ENCODE measurements at regions not wholly inside any gene's neighbourhood (a gene's known extent, or its start where the extent isn't known, plus 50 kb on each side); places are given as distances from the start of the nearest gene placed in this dataset.

DNA sequence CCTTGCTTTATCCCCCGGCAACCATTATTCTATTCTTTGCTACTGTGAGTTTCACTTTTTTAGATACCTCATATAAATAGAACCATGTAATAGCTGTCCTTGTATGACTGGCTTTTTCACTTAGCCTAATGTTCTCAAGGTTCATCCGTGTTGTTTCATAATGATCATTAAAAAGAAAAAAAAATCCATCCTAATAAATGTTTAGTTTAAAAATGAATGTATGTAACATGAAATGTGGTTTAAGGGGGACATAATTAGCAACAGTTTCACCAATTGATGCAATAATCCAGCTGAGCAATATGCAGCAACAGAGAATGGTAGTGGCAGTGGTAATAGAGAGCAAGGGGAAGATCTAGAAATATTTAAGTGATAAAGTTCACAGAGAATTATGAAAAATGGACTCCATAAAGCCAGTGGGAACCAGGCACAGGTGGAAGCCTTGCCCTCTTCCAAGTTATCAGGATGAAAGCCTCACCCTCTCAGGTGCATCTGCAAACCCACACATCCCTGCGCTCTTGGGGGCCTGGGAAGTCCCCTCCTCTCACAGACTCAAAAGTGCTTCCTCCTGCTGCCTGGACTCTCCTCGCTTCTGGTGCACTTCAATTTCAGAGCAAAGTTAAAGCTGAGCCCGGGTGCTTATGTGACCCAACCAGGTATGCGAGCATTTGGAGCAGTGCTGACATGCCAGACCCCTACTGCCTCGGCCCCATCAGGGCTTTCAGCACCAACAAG lies 1403.3 kb upstream of the SLC39A10 start:
- H3K4me3 ChIP-seq (ENCODE audit: low read depth, low read length): no peak overlapping the region
- no peak for DNase-seq (ENCODE audit: low read depth)
- TF ChIP-seq, protein P1, sequence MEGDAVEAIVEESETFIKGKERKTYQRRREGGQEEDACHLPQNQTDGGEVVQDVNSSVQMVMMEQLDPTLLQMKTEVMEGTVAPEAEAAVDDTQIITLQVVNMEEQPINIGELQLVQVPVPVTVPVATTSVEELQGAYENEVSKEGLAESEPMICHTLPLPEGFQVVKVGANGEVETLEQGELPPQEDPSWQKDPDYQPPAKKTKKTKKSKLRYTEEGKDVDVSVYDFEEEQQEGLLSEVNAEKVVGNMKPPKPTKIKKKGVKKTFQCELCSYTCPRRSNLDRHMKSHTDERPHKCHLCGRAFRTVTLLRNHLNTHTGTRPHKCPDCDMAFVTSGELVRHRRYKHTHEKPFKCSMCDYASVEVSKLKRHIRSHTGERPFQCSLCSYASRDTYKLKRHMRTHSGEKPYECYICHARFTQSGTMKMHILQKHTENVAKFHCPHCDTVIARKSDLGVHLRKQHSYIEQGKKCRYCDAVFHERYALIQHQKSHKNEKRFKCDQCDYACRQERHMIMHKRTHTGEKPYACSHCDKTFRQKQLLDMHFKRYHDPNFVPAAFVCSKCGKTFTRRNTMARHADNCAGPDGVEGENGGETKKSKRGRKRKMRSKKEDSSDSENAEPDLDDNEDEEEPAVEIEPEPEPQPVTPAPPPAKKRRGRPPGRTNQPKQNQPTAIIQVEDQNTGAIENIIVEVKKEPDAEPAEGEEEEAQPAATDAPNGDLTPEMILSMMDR (IDR thresholded peaks at IDR 0.05; ENCODE audit: insufficient read depth, low read depth, low read length): no peak

DNA sequence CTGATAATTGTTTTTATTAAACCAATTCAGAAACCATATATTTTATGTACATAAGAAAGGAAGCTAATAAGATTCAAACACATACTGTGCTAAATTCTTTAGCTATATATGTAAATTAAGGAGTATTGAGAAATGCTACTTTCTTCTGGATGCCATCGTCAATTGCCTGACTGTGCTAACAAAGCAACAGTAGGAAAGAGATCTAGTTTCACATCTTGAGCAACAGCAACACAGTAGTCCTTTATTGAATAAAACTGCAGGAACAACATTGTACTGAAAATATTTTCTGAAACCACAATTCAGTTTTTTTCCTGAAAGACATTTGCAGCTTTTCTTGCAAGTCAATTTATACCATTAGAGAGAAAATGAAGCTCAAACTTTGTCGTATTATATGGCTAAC lies 1404.9 kb upstream of the SLC39A10 start:
- TF ChIP-seq, protein P1 (IDR thresholded peaks at IDR 0.05; ENCODE audit: insufficient read depth, low read depth, low read length): no peak
- DNase-seq (ENCODE audit: low read depth): peak; percentile 0

DNA sequence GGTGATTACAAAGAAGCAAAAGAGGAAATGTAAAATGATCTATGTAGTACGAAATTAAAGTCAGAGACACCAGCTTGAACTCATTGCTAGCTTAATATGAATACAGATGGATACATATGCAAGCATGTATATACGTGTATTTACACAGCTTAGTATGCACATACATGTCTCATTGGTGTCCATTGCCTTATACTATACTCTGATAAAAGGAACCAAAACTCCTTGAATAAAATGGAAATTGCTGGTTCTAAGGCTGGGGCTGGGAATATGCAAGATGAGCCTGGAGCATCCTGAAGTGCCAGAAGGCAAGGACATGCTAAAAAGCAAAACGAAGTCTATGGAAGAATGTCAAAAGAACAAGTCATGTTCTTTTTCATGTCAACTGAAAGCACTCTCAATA lies 1424.4 kb upstream of the SLC39A10 start:
- DNase-seq (ENCODE audit: low read depth): no peak
- TF ChIP-seq, protein P1 (IDR thresholded peaks at IDR 0.05; ENCODE audit: insufficient read depth, low read depth, low read length): no peak
- H3K4me3 ChIP-seq (ENCODE audit: low read depth, low read length): no peak overlapping the region

More for the DNA sequence above, 1404.9 kb upstream of the SLC39A10 start:
- no peak overlapping the region for H3K4me3 ChIP-seq (ENCODE audit: low read depth, low read length)

DNA sequence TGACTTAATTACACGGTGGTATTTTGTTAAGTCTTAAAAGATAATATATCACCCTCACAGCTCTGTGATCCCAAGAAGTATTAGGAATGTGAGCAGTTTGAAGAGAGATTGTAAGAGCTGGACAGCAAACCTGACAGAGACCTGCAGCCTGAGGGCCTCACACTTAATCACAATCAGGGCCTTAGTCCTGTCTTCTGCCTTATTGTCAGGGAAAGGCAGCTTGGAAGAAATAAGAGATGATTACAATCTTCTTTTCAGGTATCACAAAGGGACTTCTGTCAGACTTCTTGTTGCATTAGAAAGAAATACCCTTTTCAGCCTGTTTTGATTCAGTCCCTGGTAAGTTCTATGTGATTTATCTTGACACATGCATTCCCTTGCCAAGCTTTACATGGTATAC lies 1433.8 kb upstream of the SLC39A10 start:
- no peak overlapping the region for H3K4me3 ChIP-seq (ENCODE audit: low read depth, low read length)
- TF ChIP-seq, protein P1 (IDR thresholded peaks at IDR 0.05; ENCODE audit: insufficient read depth, low read depth, low read length): no peak
- DNase-seq (ENCODE audit: low read depth): no peak

DNA sequence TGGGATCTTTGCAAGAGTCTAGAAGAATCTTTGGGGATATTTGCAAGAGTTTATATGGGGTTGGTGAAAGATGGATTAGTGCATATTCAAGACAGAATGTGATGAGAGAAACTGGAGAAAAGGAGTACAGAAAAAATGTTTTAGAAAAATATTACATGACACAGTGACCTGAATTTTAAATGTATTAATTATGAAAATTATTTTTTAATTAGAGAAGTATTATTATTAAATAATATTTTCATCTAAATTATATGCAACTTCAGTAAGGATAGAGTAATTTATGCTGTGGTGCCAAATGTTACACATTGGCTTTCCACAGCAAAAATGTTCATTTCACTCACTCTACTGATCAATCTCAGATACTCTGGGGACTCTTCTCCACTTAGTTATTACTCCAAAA lies 1442.8 kb upstream of the SLC39A10 start:
- no peak for DNase-seq (ENCODE audit: low read depth)
- H3K4me3 ChIP-seq (ENCODE audit: low read depth, low read length): no peak overlapping the region

DNA sequence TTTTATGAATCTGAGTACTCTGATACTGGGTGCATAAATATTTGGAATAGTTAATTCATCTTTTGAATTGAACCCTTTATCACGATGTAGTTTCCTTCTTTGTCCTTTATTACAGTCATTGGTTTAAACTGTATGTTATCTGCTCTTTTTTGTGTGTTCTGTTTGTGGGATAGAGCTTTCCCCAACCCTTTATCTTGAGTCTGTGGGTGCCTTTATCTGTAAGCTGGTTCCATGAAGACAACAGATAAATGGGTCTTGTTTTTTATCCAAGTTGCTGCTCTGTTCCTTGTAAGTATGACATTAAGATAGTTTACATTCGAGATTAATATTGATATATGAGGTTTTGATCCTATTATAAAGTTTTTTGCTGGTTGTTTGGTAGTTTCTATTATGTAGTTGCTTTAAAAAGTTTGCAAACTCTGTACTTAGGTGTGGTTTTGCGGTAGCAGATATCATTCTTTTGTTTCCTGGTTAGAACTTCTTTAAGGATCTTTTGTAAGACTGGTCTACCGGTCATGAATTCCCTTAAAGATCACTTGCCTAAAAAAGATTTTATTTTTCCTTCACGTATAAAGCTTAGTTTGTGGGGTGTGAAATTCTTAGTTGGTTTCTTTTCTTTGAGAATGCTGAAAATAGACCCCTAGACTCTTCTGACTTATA lies 1451.3 kb upstream of the SLC39A10 start:
- TF ChIP-seq, protein P1 (IDR thresholded peaks at IDR 0.05; ENCODE audit: insufficient read depth, low read depth, low read length): no peak
- no peak overlapping the region for H3K4me3 ChIP-seq (ENCODE audit: low read depth, low read length)
- DNase-seq (ENCODE audit: low read depth): no peak

More for the DNA sequence above, 1442.8 kb upstream of the SLC39A10 start:
- TF ChIP-seq, protein P1 (IDR thresholded peaks at IDR 0.05; ENCODE audit: insufficient read depth, low read depth, low read length): no peak

Measured in fibroblast of villous mesenchyme (primary cell).